MV-4-11 (cell line): ENCODE measurements at regions not wholly inside any gene's neighbourhood (a gene's known extent, or its start where the extent isn't known, plus 50 kb on each side); places are given as distances from the start of the nearest gene placed in this dataset.
"Not testable (repeated sequence)": the region's sequence is repeated elsewhere in the genome, so short reads cannot be mapped to it uniquely, and the experiment has no call there.

ENCODE experiments used
- DNase-seq: peaks from one replicate; lab custom pipeline; 2025; lab: John Stamatoyannopoulos, UW

DNA sequence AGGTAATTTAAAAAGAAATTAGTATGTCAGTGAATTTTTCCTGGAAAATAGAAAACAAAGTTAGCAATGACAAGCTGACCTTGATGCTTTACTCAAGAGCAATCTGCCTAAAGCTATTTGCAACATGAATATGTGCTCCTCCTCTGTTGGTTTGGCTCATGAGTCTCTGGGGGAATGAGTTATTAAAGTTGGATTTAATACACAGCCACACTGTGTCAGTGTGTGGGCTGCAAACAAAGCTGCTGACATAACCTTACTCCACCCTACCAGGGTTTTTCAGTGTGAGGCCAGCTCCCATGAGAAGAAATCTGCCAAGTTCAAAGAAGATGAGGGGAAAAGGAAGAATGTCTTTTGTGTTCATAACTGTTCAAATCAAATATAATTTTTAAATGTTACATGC lies 280.5 kb downstream of the TLL1 start:
- DNase-seq: no peak

- DNase-seq: no peak
Measured at GRCh38 chr4:166162327-166162726, 289.3 kb downstream of the TLL1 start.

DNA sequence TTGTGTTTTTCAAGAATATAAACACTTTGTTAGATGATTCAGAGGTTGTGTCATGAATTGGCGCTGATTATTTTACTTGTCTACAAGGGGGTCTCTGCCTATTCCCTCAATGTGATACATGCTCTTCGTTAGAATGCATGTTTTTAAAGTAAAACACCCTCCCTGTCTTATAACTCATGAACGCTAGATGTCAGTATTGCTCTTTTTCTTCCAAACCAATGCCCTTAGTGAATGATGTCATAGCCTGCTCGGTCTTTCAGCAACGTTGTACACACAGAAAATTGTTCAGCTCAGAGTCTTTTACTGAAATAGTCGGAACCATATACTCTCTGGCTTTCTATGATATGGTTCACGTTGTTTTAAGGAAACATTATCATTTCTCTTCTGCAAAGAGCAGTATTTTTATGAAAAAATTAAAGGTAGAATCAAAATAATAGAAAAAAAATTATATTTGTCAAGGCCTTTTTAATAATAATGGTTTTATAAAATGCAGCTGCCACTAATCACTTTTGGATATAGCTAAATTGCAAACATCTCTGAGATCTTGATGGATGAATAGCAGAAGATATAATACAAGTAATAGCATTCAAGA lies 292.9 kb downstream of the TLL1 start:
- DNase-seq: peak; percentile 52

DNA sequence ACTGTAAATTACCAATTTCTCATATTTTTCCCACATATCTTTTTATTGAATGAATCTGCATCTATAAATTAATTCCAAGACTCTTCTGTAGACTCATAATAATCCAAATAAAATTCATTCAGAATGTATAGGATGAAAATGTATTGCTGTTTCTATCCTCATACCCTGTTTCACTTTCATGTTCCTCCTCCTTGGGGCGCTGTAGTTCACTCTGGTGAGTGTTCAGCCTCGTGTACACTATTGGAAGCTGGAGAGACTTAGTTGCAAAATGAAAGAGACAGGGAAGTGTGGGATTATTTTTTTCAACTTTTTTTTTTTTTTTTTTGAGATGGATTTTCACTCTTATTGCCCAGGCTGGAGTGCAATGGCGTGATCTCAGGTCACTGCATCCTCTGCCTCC lies 296.1 kb downstream of the TLL1 start:
- DNase-seq: peak; percentile 15

- DNase-seq: no peak
Measured at GRCh38 chr4:166172619-166173018, 299.6 kb downstream of the TLL1 start.

GRCh38 chr4:166174717-166175490 lies 301.9 kb downstream of the TLL1 start:
- DNase-seq: no peak

DNA sequence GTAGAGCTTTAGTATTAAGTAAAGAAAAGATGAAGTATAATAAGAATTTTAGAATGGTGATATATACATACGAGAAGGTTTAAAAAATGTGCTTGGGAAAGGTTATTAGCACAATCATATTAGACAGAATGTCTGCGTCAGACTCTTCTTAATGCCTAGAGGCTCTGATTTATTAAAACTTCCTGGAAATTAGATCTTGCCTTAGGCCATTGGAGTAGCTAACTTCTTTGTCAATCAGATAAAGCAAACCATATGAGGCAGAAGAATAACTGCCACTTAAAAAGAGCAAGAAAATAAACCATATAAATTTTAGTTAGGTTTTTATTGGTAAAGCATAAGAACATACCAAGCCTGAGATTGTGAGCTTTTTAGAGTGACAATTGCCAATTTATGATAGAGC lies 309.1 kb downstream of the TLL1 start:
- DNase-seq: no peak

DNA sequence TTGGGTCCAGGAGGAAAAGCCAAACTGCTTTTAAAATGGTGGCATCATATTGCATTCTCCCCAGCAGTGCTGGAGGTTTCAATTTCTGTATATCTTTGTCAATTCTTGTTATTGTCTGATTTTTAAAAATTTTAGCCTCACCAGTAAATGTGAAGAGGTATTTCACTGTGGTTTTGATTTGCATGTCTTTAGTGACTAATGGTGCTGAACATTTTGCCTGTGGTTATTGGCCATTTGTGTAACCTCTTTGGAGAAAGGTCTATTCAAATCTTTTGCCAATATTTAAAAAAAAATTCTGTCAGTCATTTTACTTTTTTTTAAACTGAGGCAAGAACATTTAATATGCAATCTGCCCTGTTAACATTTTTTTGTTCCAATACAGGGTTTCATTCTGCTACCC lies 322.1 kb downstream of the TLL1 start:
- no peak for DNase-seq

DNA sequence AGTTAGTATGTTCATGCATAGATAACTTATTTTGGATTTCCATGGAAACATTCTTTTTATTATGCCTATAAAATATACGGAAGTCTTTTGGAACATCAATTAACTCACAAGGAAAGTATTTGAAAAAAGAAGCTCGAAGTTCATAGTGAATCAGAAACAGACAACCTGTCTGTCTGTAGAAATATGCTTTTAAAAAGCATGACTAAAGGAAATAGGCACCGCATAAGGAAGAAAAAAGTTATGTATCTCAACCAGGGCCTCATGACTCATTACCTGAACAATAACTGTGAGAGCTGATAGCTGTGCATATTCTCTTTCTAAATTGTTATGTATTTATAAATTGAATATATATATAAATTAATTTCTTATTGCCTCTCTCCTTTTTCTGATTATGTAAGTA lies 324.1 kb downstream of the TLL1 start:
- DNase-seq: no peak

- no peak for DNase-seq
Measured at GRCh38 chr4:166198041-166198440, 325.0 kb downstream of the TLL1 start.

- no peak for DNase-seq
Measured at GRCh38 chr4:166198516-166199310, 325.7 kb downstream of the TLL1 start.

GRCh38 chr4:166202991-166203390 lies 330.0 kb downstream of the TLL1 start:
- DNase-seq: no peak

GRCh38 chr4:166212326-166212725 lies 339.3 kb downstream of the TLL1 start:
- not testable (repeated sequence) for DNase-seq

- no peak for DNase-seq
Measured at GRCh38 chr4:166222271-166222670, 349.2 kb downstream of the TLL1 start.

DNA sequence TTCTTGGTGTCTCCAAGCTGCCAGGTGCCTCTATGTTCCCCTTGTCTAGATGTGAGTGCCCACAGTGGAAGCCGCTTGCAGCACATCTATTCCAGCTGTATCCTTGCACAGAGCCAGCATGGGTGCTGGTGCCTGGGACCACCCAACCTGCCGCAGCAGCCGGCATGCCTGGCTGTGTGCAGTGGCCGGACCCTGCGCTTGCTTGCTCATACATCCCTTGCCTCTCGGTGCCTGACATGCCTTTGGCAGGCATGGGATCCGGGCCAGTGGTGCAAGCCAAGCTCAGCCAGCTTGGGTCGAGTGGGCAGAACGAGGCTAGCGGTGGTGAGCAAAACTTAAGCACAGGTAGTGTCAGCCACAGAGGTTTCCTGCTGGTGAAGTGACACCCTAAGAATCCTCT lies 355.1 kb downstream of the TLL1 start:
- no peak for DNase-seq

DNA sequence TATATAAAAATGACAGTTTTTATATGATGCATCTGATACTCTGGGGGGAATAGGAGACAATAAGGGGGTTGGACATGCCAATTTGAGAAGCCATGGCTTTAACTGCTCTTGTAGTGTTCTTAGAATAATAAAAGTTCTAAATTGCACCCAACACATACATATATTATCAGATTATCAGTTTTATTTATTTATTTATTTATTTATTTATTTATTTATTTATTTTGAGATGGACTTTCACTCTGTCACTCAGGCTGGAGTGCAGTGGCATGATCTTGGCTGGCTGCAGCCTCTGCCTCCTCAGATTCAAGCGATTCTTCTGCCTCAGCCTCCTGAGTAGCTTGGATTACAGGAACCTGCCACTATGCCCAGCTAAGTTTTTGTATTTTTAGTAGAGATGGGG lies 356.8 kb downstream of the TLL1 start:
- no peak for DNase-seq

- DNase-seq: no peak
Measured at GRCh38 chr4:166230841-166231240, 357.8 kb downstream of the TLL1 start.

DNA sequence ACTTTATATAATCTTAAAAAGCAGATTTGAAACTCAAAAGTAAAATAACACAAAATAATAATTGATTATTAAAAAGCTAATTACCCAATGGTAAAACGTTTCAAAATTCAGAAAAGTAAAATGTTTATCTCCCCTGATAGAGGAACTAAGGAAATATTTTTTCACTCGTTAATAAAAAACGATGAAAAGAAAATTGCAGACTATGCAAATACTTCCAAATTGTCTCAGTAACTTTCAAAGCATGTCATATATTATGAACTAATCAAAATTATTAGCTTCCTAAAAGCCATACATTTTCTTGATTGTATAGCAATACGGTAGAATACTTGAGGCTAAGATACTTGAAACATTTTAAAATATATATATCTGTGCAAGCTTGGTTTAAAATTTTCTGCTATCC lies 366.3 kb downstream of the TLL1 start:
- no peak for DNase-seq

DNA sequence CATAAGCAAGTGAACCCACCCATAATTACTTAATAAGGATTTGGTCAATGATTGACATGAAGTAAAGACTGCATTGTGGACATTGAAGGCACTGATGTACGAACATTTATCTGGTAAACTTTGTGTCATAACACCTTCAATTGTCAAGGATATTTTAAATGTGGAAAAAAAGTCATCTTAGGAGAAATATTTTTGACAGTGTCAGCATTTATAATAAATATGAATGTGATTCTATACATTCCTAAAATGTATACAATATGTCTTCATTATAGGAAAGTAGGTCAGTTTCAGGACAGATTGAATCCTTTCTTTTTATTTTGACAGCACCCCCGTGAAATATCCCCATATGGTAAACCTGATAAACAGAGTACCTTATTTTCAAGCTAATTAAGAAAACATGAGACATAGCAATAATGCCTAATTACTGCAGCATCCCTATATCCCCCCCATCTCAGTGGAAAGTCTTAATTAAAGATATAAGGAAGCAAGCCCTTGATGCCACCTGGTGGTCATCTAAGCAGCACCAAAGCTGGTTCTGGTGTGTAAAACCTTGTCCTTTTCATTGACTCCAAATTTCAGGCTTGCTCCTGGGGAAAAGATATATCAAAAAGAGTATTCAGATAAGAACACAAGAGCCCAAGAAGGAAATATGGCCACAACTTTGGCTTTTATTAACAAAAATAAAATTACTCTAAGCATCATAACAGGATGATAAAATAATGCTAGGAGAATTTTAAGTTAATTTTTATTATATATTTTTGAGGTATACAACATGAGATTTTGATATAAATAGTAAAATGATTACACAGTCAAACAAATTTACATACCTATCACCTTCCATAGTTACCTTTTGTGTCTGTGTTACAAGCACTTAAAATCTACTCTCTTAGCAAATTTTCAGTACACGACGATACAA lies 379.7 kb downstream of the TLL1 start:
- no peak for DNase-seq

DNA sequence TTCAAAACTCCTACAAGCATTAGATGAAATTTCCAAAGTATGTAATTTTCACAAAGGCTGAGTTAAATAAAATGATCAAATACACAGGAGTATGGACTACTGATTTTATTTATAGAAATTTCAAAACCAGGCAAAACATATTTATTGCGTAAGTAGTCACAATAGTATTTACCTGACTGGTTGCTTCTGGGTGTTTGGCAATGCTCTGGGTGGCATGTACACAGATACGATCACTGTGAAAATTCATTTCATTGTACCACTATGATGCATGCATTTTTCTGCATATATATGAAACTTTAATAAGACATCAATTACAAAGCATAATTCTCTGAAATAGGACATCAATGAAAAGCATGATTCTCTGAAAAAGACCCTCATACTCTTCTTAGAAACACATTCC lies 384.2 kb downstream of the TLL1 start:
- DNase-seq: no peak

GRCh38 chr4:166257891-166258290 lies 384.9 kb downstream of the TLL1 start:
- no peak for DNase-seq

- no peak for DNase-seq
Measured at GRCh38 chr4:166259081-166259480, 386.0 kb downstream of the TLL1 start.
